ENCODE measurements at regions not wholly inside any gene's neighbourhood (a gene's known extent, or its start where the extent isn't known, plus 50 kb on each side); places are given as distances from the start of the nearest gene placed in this dataset.

- Histone ChIP-seq H3K4me1 (ENCODE audit: insufficient read depth, low read length, poor library complexity, severe bottlenecking) (no peaks in the 10 kb centered on the region), H3K36me3 (ENCODE audit: insufficient read depth, low read length) (no peaks in the 10 kb centered on the region), H2AFZ (ENCODE audit: low read length) (no peak overlapping the region), H3K4me2 (ENCODE audit: low read length) (no peak overlapping the region), H3K9me3 (ENCODE audit: low read length) (no peaks in the 10 kb centered on the region), H3K4me3 (ENCODE audit: low read depth, low read length, poor library complexity, severe bottlenecking) (no peak overlapping the region), H3K79me2 (ENCODE audit: insufficient read depth, low read depth, low read length) (no peaks in the 10 kb centered on the region), H4K20me1 (ENCODE audit: insufficient read depth, low read length) (no peaks in the 10 kb centered on the region), H3K9me2 (ENCODE audit: insufficient read depth, low read length) (no peaks in the 10 kb centered on the region), H3K27ac (ENCODE audit: low read depth, low read length, poor library complexity, severe bottlenecking) (no peak overlapping the region)
- no peak for TF ChIP-seq CTCF (conservative IDR thresholded peaks at IDR 0.05; ENCODE audit: low read length)
- TF ChIP-seq EZH2phosphoT487 (IDR thresholded peaks at IDR 0.05; ENCODE audit: borderline replicate concordance, low read depth, low read length), result no peak
- DNase-seq (ENCODE audit: low spot score), result no peak
- intact Hi-C loops (cut with micrococcal nuclease; ENCODE audit: unreplicated experiment), result loop anchor here (5.0 to 10.0 kb wide), 2 partner anchors 953 to 1310 kb away; no protein-coding TSS in a partner anchor
- BruUV-seq (replicated peaks), result no TSS peak
- ChIA-PET POLR2A (interaction anchor here (0.6 kb wide), 1 partner anchor 29 kb away, joined by 3 read pairs; no protein-coding TSS in a partner anchor), CTCF (ENCODE audit: unreplicated experiment) (no interaction called here)
Measured at GRCh38 chr2:13005048-13005447, 288.3 kb downstream of the TRIB2 start.

- Histone ChIP-seq H3K4me2 (ENCODE audit: low read length) (no peak overlapping the region), H4K20me1 (ENCODE audit: insufficient read depth, low read length) (no peaks in the 10 kb centered on the region), H3K9me2 (ENCODE audit: insufficient read depth, low read length) (no peaks in the 10 kb centered on the region), H3K27ac (ENCODE audit: low read depth, low read length, poor library complexity, severe bottlenecking) (no peak overlapping the region), H3K79me2 (ENCODE audit: insufficient read depth, low read depth, low read length) (no peaks in the 10 kb centered on the region), H3K9me3 (ENCODE audit: low read length) (no peaks in the 10 kb centered on the region), H3K36me3 (ENCODE audit: insufficient read depth, low read length) (no peaks in the 10 kb centered on the region), H3K4me1 (ENCODE audit: insufficient read depth, low read length, poor library complexity, severe bottlenecking) (no peaks in the 10 kb centered on the region), H2AFZ (ENCODE audit: low read length) (no peak overlapping the region), H3K4me3 (ENCODE audit: low read depth, low read length, poor library complexity, severe bottlenecking) (no peak overlapping the region)
- no TSS peak for BruUV-seq (replicated peaks)
- ChIA-PET CTCF (ENCODE audit: unreplicated experiment) (no interaction called here), POLR2A (interaction anchor here (1.4 kb wide), 1 partner anchor 285 kb away, joined by 4 read pairs; no protein-coding TSS in a partner anchor)
- no peak for DNase-seq (ENCODE audit: low spot score)
- intact Hi-C loops (cut with micrococcal nuclease; ENCODE audit: unreplicated experiment), result loop anchor here (2.0 to 10.0 kb wide), 4 partner anchors 289 to 1311 kb away; partner anchors contain the start of gene TRIB2
- no peak for TF ChIP-seq EZH2phosphoT487 (IDR thresholded peaks at IDR 0.05; ENCODE audit: borderline replicate concordance, low read depth, low read length)
- no peak for TF ChIP-seq CTCF (conservative IDR thresholded peaks at IDR 0.05; ENCODE audit: low read length)
Measured at GRCh38 chr2:13005761-13006335, 289.1 kb downstream of the TRIB2 start.

- intact Hi-C loops (cut with micrococcal nuclease; ENCODE audit: unreplicated experiment), result loop anchor here (2.0 to 10.0 kb wide), 4 partner anchors 290 to 1312 kb away; partner anchors contain the start of gene TRIB2
- DNase-seq (ENCODE audit: low spot score), result no peak
- H3K36me3 ChIP-seq (ENCODE audit: insufficient read depth, low read length), result no peaks in the 10 kb centered on the region
- no peak for TF ChIP-seq EZH2phosphoT487 (IDR thresholded peaks at IDR 0.05; ENCODE audit: borderline replicate concordance, low read depth, low read length)
- no peak for TF ChIP-seq CTCF (conservative IDR thresholded peaks at IDR 0.05; ENCODE audit: low read length)
- no peak overlapping the region for H3K4me3 ChIP-seq (ENCODE audit: low read depth, low read length, poor library complexity, severe bottlenecking)
- H3K4me1 ChIP-seq (ENCODE audit: insufficient read depth, low read length, poor library complexity, severe bottlenecking), result no peaks in the 10 kb centered on the region
- H4K20me1 ChIP-seq (ENCODE audit: insufficient read depth, low read length), result no peaks in the 10 kb centered on the region
- ChIA-PET CTCF (ENCODE audit: unreplicated experiment) (no interaction called here), POLR2A (interaction anchor here (0.7 to 1.4 kb wide), 2 partner anchors 286 to 707 kb away, joined by 3 to 4 read pairs; no protein-coding TSS in a partner anchor)
- no peak overlapping the region for H3K4me2 ChIP-seq (ENCODE audit: low read length)
- H2AFZ ChIP-seq (ENCODE audit: low read length), result no peak overlapping the region
- no peaks in the 10 kb centered on the region for H3K9me3 ChIP-seq (ENCODE audit: low read length)
- H3K9me2 ChIP-seq (ENCODE audit: insufficient read depth, low read length), result no peaks in the 10 kb centered on the region
- H3K79me2 ChIP-seq (ENCODE audit: insufficient read depth, low read depth, low read length), result no peaks in the 10 kb centered on the region
- BruUV-seq (replicated peaks), result no TSS peak
- H3K27ac ChIP-seq (ENCODE audit: low read depth, low read length, poor library complexity, severe bottlenecking), result no peak overlapping the region
Measured at GRCh38 chr2:13006426-13006825, 289.7 kb downstream of the TRIB2 start.
